DMS114 treated with DMSO at 0.1 percent for 48 hours (cell line): ENCODE measurements at regions not wholly inside any gene's neighbourhood (a gene's known extent, or its start where the extent isn't known, plus 50 kb on each side); places are given as distances from the start of the nearest gene placed in this dataset.
"Not testable (repeated sequence)": the region's sequence is repeated elsewhere in the genome, so short reads cannot be mapped to it uniquely, and the experiment has no call there.

Experiments
- DNase-seq: peaks from one replicate; lab custom pipeline; 2025; ENCODE audit not compliant: unreplicated experiment; lab: John Stamatoyannopoulos, UW

- no peak for DNase-seq
Measured at GRCh38 chr6:130603391-130603790, 223.8 kb upstream of the SMLR1 start.

GRCh38 chr6:130604841-130605399, 222.3 kb upstream of the SMLR1 start:
- DNase-seq = no peak

GRCh38 chr6:130610303-130610702, 216.9 kb upstream of the SMLR1 start:
- no peak for DNase-seq

GRCh38 chr6:130611366-130611765, 215.8 kb upstream of the SMLR1 start:
- no peak for DNase-seq

- no peak for DNase-seq
Measured at GRCh38 chr6:130613176-130613575, 214.0 kb upstream of the SMLR1 start.

GRCh38 chr6:130615816-130616215, 211.4 kb upstream of the SMLR1 start:
- DNase-seq = no peak

- DNase-seq = no peak
Measured at GRCh38 chr6:130617658-130618057, 209.5 kb upstream of the SMLR1 start.

GRCh38 chr6:130618806-130619205, 208.4 kb upstream of the SMLR1 start:
- not testable (repeated sequence) for DNase-seq

- no peak for DNase-seq
Measured at GRCh38 chr6:130620338-130620781, 206.8 kb upstream of the SMLR1 start.

GRCh38 chr6:130622142-130622541, 205.1 kb upstream of the SMLR1 start:
- DNase-seq = no peak

- DNase-seq = no peak
Measured at GRCh38 chr6:130624046-130624445, 203.2 kb upstream of the SMLR1 start.

- no peak for DNase-seq
Measured at GRCh38 chr6:130625825-130626527, 201.2 kb upstream of the SMLR1 start.

GRCh38 chr6:130628862-130629261, 198.3 kb upstream of the SMLR1 start:
- DNase-seq = no peak

GRCh38 chr6:130629640-130630039, 197.6 kb upstream of the SMLR1 start:
- no peak for DNase-seq

GRCh38 chr6:130632277-130632676, 194.9 kb upstream of the SMLR1 start:
- DNase-seq = no peak

GRCh38 chr6:130632897-130633296, 194.3 kb upstream of the SMLR1 start:
- DNase-seq = no peak

GRCh38 chr6:130643361-130643760, 183.8 kb upstream of the SMLR1 start:
- DNase-seq = no peak

GRCh38 chr6:130644175-130644574, 183.0 kb upstream of the SMLR1 start:
- no peak for DNase-seq

GRCh38 chr6:130644769-130645168, 182.4 kb upstream of the SMLR1 start:
- not testable (repeated sequence) for DNase-seq

- DNase-seq = no peak
Measured at GRCh38 chr6:130647246-130647645, 180.0 kb upstream of the SMLR1 start.

- DNase-seq = no peak
Measured at GRCh38 chr6:130655586-130655985, 171.6 kb upstream of the SMLR1 start.

- no peak for DNase-seq
Measured at GRCh38 chr6:130661077-130661476, 166.1 kb upstream of the SMLR1 start.

GRCh38 chr6:130666786-130667185, 160.4 kb upstream of the SMLR1 start:
- no peak for DNase-seq
